IMR-90 (cell line): ENCODE measurements at regions not wholly inside any gene's neighbourhood (a gene's known extent, or its start where the extent isn't known, plus 50 kb on each side); places are given as distances from the start of the nearest gene placed in this dataset.
A peak's percentile ranks its signal among the peaks of the same experiment; 100 is the strongest.

Experiments used
- ATAC-seq: fragments of 200-7000 bp; cut with Tn5 transposase; 2 replicates; pipeline ENCODE4 v1.9.1; 2020; ENCODE audit warnings: low read depth, mild to moderate bottlenecking, moderate library complexity
- BruUV-seq: library from RNA; stranded (reverse); fragments of 400-500 nt; replicated peaks from 2 replicates; lab custom pipeline; 2021; lab: Mats Ljungman, UMichigan
- CTCF ChIA-PET: fragments of 300-600 bp; formaldehyde crosslinking; extraction: SDS; loops from one replicate; lab custom pipeline; 2021; ENCODE audit warnings: antibody characterized with exemption; lab: Yijun Ruan, JAX
- POLR2A ChIA-PET: fragments of 300-600 bp; sonication (Branson Sonifier 250); formaldehyde crosslinking; loops from one replicate; lab custom pipeline; 2022; ENCODE audit warnings: antibody characterized with exemption; ENCODE audit not compliant: unreplicated experiment; lab: Charles Lee
- DNase-seq: peaks from one replicate; pipeline ENCODE4 v3.0.0; 2013
- H2AFZ ChIP-seq: replicated peaks from 2 replicates; pipeline ENCODE3; 2013; ENCODE audit warnings: low read length, mild to moderate bottlenecking; ENCODE audit not compliant: poor library complexity
- H2AK5ac ChIP-seq: 2 replicates; pipeline ENCODE4 v1.6.1; 2013; ENCODE audit warnings: low read depth, low read length, inconsistent platforms
- H2AK9ac ChIP-seq: replicated peaks from 2 replicates; pipeline ENCODE3; 2013; ENCODE audit warnings: mild to moderate bottlenecking, low read depth, low read length, moderate library complexity; ENCODE audit not compliant: poor library complexity
- H2BK120ac ChIP-seq: 2 replicates; pipeline ENCODE4 v1.6.1; 2013; ENCODE audit warnings: low read depth, low read length, inconsistent platforms
- H2BK15ac ChIP-seq: 3 replicates; pipeline ENCODE4 v1.6.1; 2013; ENCODE audit warnings: low read depth, low read length, inconsistent platforms
- H2BK20ac ChIP-seq: 2 replicates; pipeline ENCODE4 v1.6.1; 2013; ENCODE audit warnings: low read depth, mild to moderate bottlenecking, inconsistent platforms, low read length, moderate library complexity
- H2BK5ac ChIP-seq: 2 replicates; pipeline ENCODE4 v1.6.1; 2013; ENCODE audit warnings: mild to moderate bottlenecking, low read depth, low read length, inconsistent platforms; ENCODE audit not compliant: poor library complexity, severe bottlenecking
- H3K14ac ChIP-seq: replicated peaks from 2 replicates; pipeline ENCODE4 v1.6.1; 2013; ENCODE audit warnings: low read depth, low read length, inconsistent platforms
- H3K18ac ChIP-seq: 2 replicates; pipeline ENCODE4 v1.6.1; 2013; ENCODE audit warnings: low read depth, low read length, control low read depth
- H3K23ac ChIP-seq: 2 replicates; pipeline ENCODE4 v1.6.1; 2013; ENCODE audit warnings: low read depth, low read length, inconsistent platforms
- H3K27ac ChIP-seq: 2 replicates; pipeline ENCODE4 v1.5.1; 2013; ENCODE audit warnings: mild to moderate bottlenecking, control low read depth, low read length; ENCODE audit not compliant: insufficient read depth
- H3K27me3 ChIP-seq: 2 replicates; pipeline ENCODE4 v1.6.1; 2013; ENCODE audit warnings: low read length; ENCODE audit not compliant: control insufficient read depth, insufficient read depth
- H3K36me3 ChIP-seq: 2 replicates; pipeline ENCODE4 v1.6.1; 2013; ENCODE audit warnings: low read length, mixed read lengths; ENCODE audit not compliant: control insufficient read depth, insufficient read depth
- H3K4ac ChIP-seq: 2 replicates; pipeline ENCODE4 v1.6.1; 2013; ENCODE audit warnings: low read depth, low read length, inconsistent platforms
- H3K4me1 ChIP-seq: 2 replicates; pipeline ENCODE4 v1.6.1; 2013; ENCODE audit warnings: low read length, mixed read lengths; ENCODE audit not compliant: control insufficient read depth, insufficient read depth
- H3K4me2 ChIP-seq: 2 replicates; pipeline ENCODE4 v1.6.1; 2013; ENCODE audit warnings: low read depth, mild to moderate bottlenecking, control low read depth, low read length, moderate library complexity
- H3K4me3 ChIP-seq: 2 replicates; pipeline ENCODE4 v1.5.1; 2013; ENCODE audit warnings: low read depth, mild to moderate bottlenecking, control low read depth, low read length, moderate library complexity; ENCODE audit not compliant: insufficient read depth
- H3K56ac ChIP-seq: 2 replicates; pipeline ENCODE4 v1.6.1; 2013; ENCODE audit warnings: low read length, inconsistent platforms; ENCODE audit not compliant: insufficient read depth; ENCODE audit errors: extremely low read depth
- H3K79me1 ChIP-seq, 2 experiments: 2 replicates each; pipeline ENCODE4 v1.6.1; 2013; ENCODE audit warnings: low read length in 2 of 2, inconsistent platforms in 1 of 2, low read depth in 1 of 2
- H3K9ac ChIP-seq: 2 replicates; pipeline ENCODE4 v1.6.1; 2013; ENCODE audit warnings: low read depth, low read length, control low read depth
- H3K9me1 ChIP-seq: 2 replicates; pipeline ENCODE4 v1.6.1; 2013; ENCODE audit warnings: low read length, inconsistent platforms; ENCODE audit not compliant: insufficient read depth
- H3K9me3 ChIP-seq: 2 replicates; pipeline ENCODE4 v1.6.1; 2013; ENCODE audit warnings: low read length; ENCODE audit not compliant: control insufficient read depth, insufficient read depth
- H4K20me1 ChIP-seq: 2 replicates; pipeline ENCODE4 v1.6.1; 2013; ENCODE audit warnings: low read length, inconsistent platforms; ENCODE audit not compliant: insufficient read depth
- H4K5ac ChIP-seq: 2 replicates; pipeline ENCODE4 v1.6.1; 2013; ENCODE audit warnings: mild to moderate bottlenecking, low read depth, low read length, control low read depth
- H4K8ac ChIP-seq, 2 experiments: 2 replicates each; pipeline ENCODE4 v1.6.1; 2013; ENCODE audit warnings: low read depth in 2 of 2, low read length in 2 of 2, control low read depth in 1 of 2, inconsistent platforms in 1 of 2
- H4K91ac ChIP-seq: 2 replicates; pipeline ENCODE4 v1.6.1; 2013; ENCODE audit warnings: low read depth, low read length, inconsistent platforms; ENCODE audit not compliant: insufficient read depth
- BHLHE40 ChIP-seq: fragments of 150-350 bp; IDR thresholded peaks from 2 replicates; pipeline ENCODE4 v1.6.1; 2016; ENCODE audit warnings: mild to moderate bottlenecking, low read depth, low read length
- FOS ChIP-seq: fragments of 150-350 bp; IDR thresholded peaks from 2 replicates; pipeline ENCODE4 v1.6.1; 2016; ENCODE audit warnings: low read depth, low read length
- WGBS, 2 experiments: methylation state at CpG; one replicate each; pipeline versions ENCODE4 v1.1.5 to v1.1.7; 2013; ENCODE audit warnings: missing lambda C conversion rate in 2 of 2; ENCODE audit not compliant: insufficient read length in 1 of 2; ENCODE audit errors: extremely low coverage in 2 of 2; 5-methylcytosine and 5-hydroxymethylcytosine counted together
- dilution Hi-C: fragments of 300-500 bp; cut with HindIII; formaldehyde crosslinking; loops from one replicate; pipeline ENCODE4 v1.14.3; 2018; ENCODE audit warnings: low sequenced_read_pairs; ENCODE audit not compliant: unreplicated experiment
- in situ Hi-C: fragments of 300-500 bp; cut with MboI; formaldehyde crosslinking; loops from 3 replicates; pipeline ENCODE4 v1.14.3; 2019; ENCODE audit warnings: low sequenced_read_pairs, inconsistent platforms, mixed read lengths
- intact Hi-C: fragments of 100-400 bp; cut with micrococcal nuclease; formaldehyde crosslinking; loops from 2 replicates; pipeline ENCODE4 v1.10.0; 2022

DNA sequence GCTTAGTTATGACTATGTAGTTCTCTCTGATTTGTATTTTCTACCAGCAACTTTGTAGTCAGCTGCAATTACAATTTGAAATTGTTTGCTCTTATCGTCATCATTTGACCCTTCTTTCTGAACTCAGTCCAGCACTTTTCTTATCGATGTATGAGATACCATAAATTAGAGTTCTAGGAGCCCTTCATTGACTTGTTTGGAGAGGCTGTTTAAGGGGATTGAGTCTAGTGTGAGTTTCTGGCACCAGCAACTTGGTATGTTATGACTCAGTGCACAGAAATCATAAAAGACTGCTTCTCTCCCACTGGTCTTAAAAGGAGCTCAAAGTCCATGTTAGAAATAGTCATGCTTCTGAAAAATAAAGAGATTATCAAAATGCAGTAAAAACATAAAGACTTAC lies 190.3 kb downstream of the TENT5A start:
- no peak overlapping the region for H3K4ac ChIP-seq
- TF ChIP-seq FOS, result peak; percentile 51
- no peak for TF ChIP-seq BHLHE40
- H3K14ac ChIP-seq, result no peak overlapping the region
- H3K56ac ChIP-seq, result no peak overlapping the region
- dilution Hi-C loops, result no loop called here
- CTCF ChIA-PET, result no interaction called here
- no peaks in the 10 kb centered on the region for H3K9me3 ChIP-seq
- WGBS, 2 experiments, result no CpG with 5 or more reads among the region's 2 CpGs
- H4K5ac ChIP-seq, result no peak overlapping the region
- no peak overlapping the region for H3K27ac ChIP-seq
- no peak overlapping the region for H3K23ac ChIP-seq
- in situ Hi-C loops, result no loop called here
- H2BK15ac ChIP-seq, result no peak overlapping the region
- H3K79me1 ChIP-seq, result no peaks in the 10 kb centered on the region
- no peaks in the 10 kb centered on the region for H3K9me1 ChIP-seq
- H3K4me3 ChIP-seq, result no peak overlapping the region; the same call in 1 of the 2 replicates
- H3K27me3 ChIP-seq, result no peaks in the 10 kb centered on the region
- H2AK9ac ChIP-seq, result no peak overlapping the region
- POLR2A ChIA-PET, result no interaction called here
- ATAC-seq (peak; percentile 97), DNase-seq (peak; percentile 89)
- no peak overlapping the region for H3K18ac ChIP-seq
- H2AFZ ChIP-seq, result no peak overlapping the region
- H3K4me1 ChIP-seq, result no peaks in the 10 kb centered on the region; the same call in 1 of the 2 replicates
- H2BK5ac ChIP-seq, result peak overlapping the region; percentile 76
- H3K36me3 ChIP-seq, result no peaks in the 10 kb centered on the region
- intact Hi-C loops, result no loop called here
- peak overlapping the region; percentile 86 for H3K4me2 ChIP-seq
- no peak overlapping the region for H4K8ac ChIP-seq
- no TSS peak for BruUV-seq
- no peak overlapping the region for H3K9ac ChIP-seq
- no peak overlapping the region for H2AK5ac ChIP-seq
- no peak overlapping the region for H2BK20ac ChIP-seq
- H2BK120ac ChIP-seq, result no peak overlapping the region
- H4K20me1 ChIP-seq, result no peaks in the 10 kb centered on the region
- no peak overlapping the region for H4K91ac ChIP-seq
